Astrocyte (in vitro differentiated cells and primary cell): ENCODE measurements at regions not wholly inside any gene's neighbourhood (a gene's known extent, or its start where the extent isn't known, plus 50 kb on each side); places are given as distances from the start of the nearest gene placed in this dataset.

Source experiments
- EZH2 ChIP-seq: IDR thresholded peaks from 2 replicates; pipeline ENCODE4 v1.6.1; 2012; ENCODE audit warnings: mild to moderate bottlenecking, low read length, inconsistent platforms; ENCODE audit not compliant: insufficient read depth
- TF ChIP-seq, protein P1 (sequence below): IDR thresholded peaks from 2 replicates; pipeline ENCODE4 v1.5.1; 2011; ENCODE audit warnings: low read depth, mild to moderate bottlenecking, inconsistent platforms, low read length, moderate library complexity; ENCODE audit not compliant: insufficient read depth

DNA sequence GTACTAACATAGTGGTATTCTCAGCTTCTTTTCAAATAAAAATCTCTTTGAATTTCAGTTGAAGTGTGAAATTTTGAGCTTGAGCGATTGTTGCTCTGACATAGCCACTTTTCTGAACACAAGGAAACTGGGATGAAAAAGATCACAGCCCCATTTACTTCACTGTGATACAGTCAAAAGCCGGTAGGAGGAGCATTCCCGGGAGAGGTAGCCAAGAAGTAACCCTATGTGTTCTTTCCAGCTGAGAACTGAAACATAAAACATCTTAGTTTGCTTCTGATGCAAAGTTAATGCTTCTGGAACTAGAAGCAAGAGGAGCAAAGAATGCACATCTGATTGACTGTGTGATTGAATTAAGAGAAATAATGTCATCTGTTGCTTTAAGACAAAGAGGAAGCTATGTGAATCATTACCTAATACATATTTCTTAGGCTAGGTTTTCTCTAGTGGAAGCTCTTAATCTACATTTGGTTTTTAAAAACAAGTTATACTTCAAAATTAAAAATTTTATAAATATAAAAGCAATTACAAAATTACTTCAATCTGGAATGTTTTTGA lies 88.3 kb upstream of the UNC5C start:
- TF ChIP-seq, protein P1, sequence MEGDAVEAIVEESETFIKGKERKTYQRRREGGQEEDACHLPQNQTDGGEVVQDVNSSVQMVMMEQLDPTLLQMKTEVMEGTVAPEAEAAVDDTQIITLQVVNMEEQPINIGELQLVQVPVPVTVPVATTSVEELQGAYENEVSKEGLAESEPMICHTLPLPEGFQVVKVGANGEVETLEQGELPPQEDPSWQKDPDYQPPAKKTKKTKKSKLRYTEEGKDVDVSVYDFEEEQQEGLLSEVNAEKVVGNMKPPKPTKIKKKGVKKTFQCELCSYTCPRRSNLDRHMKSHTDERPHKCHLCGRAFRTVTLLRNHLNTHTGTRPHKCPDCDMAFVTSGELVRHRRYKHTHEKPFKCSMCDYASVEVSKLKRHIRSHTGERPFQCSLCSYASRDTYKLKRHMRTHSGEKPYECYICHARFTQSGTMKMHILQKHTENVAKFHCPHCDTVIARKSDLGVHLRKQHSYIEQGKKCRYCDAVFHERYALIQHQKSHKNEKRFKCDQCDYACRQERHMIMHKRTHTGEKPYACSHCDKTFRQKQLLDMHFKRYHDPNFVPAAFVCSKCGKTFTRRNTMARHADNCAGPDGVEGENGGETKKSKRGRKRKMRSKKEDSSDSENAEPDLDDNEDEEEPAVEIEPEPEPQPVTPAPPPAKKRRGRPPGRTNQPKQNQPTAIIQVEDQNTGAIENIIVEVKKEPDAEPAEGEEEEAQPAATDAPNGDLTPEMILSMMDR = peak; percentile 46
- TF ChIP-seq EZH2 = no peak
